RWPE2 (cell line): ENCODE measurements at regions not wholly inside any gene's neighbourhood (a gene's known extent, or its start where the extent isn't known, plus 50 kb on each side); places are given as distances from the start of the nearest gene placed in this dataset.

Source experiments
- ATAC-seq: fragments of 200-7000 bp; cut with Tn5 transposase; 3 replicates; pipeline ENCODE4 v1.9.1; 2021; ENCODE audit warnings: low read depth
- DNase-seq: peaks from one replicate; pipeline ENCODE4 v3.0.0-alpha.2; 2020; ENCODE audit warnings: low spot score
- H3K27ac ChIP-seq: fragments of 450-650 bp; 2 replicates; pipeline ENCODE4 v1.5.1; 2017; ENCODE audit warnings: mild to moderate bottlenecking; ENCODE audit not compliant: poor library complexity, severe bottlenecking
- H3K27me3 ChIP-seq: fragments of 250-450 bp; sonication (Bioruptor Pico); 2 replicates; pipeline ENCODE4 v1.5.1; 2021; ENCODE audit warnings: mild to moderate bottlenecking, moderate library complexity; ENCODE audit not compliant: insufficient read depth, poor library complexity, severe bottlenecking
- H3K36me3 ChIP-seq: fragments of 250-450 bp; sonication (Bioruptor Pico); 2 replicates; pipeline ENCODE4 v1.5.1; 2020; ENCODE audit warnings: low read depth, mild to moderate bottlenecking, moderate library complexity
- H3K4me1 ChIP-seq: fragments of 250-450 bp; sonication (Bioruptor Pico); 2 replicates; pipeline ENCODE4 v1.5.1; 2021; ENCODE audit warnings: mild to moderate bottlenecking, moderate library complexity; ENCODE audit not compliant: insufficient read depth, poor library complexity, severe bottlenecking
- H3K4me3 ChIP-seq: fragments of 250-450 bp; sonication (Bioruptor Pico); 2 replicates; pipeline ENCODE4 v1.5.1; 2021; ENCODE audit warnings: mild to moderate bottlenecking, moderate library complexity; ENCODE audit not compliant: severe bottlenecking
- H3K9me3 ChIP-seq: fragments of 250-450 bp; sonication (Bioruptor Pico); 2 replicates; pipeline ENCODE4 v1.5.1; 2021; ENCODE audit warnings: mild to moderate bottlenecking, moderate library complexity; ENCODE audit not compliant: severe bottlenecking
- CTCF ChIP-seq: fragments of 450-650 bp; IDR thresholded peaks from one replicate; pipeline ENCODE4 v1.5.1; 2017; ENCODE audit warnings: mild to moderate bottlenecking, moderate library complexity; ENCODE audit not compliant: poor library complexity, severe bottlenecking

DNA sequence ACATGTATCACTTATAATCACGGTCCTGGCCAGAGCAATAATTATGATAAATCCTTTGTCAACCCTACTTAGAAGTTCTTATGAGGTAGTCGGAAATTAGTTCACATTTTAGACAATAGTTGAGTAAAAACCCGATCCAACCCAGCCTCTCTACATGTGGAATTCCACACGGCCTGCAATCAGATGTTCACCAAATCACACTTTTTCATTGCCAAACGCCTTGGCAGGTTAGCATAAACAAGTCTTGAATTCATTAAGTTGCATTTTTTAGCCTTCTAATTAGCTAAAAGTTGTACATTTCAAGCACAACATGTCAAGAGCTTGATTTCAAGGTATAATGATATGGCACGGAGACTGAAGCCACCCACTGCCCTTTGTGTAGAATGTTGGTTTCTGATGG lies 65.3 kb downstream of the FOXL1 start:
- H3K27ac ChIP-seq: no peak overlapping the region
- H3K36me3 ChIP-seq: no peaks in the 10 kb centered on the region
- peak; percentile 12 for DNase-seq
- TF ChIP-seq CTCF: no peak
- H3K4me1 ChIP-seq: no peaks in the 10 kb centered on the region
- H3K27me3 ChIP-seq: no peaks in the 10 kb centered on the region
- no peaks in the 10 kb centered on the region for H3K9me3 ChIP-seq
- ATAC-seq: no peak
- no peak overlapping the region for H3K4me3 ChIP-seq

DNA sequence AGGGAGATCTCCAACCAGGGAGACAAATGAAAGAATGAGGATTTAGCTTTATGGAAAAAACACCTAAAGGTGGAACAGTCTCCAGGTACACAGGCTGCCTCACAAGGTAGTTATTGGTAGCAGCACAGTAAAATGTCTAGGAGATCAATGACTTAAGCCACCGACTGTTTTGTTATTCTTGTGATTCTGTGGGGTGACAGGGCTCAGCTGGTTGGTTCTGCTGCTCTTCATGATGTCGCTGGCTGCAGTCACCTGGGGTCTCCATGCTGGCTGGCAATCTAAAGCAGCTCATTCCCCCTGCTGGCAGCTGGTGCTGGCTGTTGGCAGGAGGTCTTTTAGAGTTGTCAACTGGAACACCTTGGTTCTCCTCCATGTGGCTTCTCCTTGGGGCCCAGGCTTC lies 69.2 kb downstream of the FOXL1 start:
- no peak for TF ChIP-seq CTCF
- no peaks in the 10 kb centered on the region for H3K27me3 ChIP-seq
- ATAC-seq: no peak

GRCh38 chr16:86649875-86650274 lies 71.5 kb downstream of the FOXL1 start:
- no peaks in the 10 kb centered on the region for H3K4me1 ChIP-seq
- DNase-seq: no peak
- H3K9me3 ChIP-seq: no peaks in the 10 kb centered on the region
- no peak overlapping the region for H3K27ac ChIP-seq
- H3K36me3 ChIP-seq: no peaks in the 10 kb centered on the region
- no peak overlapping the region for H3K4me3 ChIP-seq
- no peak for ATAC-seq
- no peaks in the 10 kb centered on the region for H3K27me3 ChIP-seq
- TF ChIP-seq CTCF: no peak

More for the DNA sequence above, 69.2 kb downstream of the FOXL1 start:
- Histone ChIP-seq H3K9me3 (no peaks in the 10 kb centered on the region), H3K36me3 (no peaks in the 10 kb centered on the region), H3K4me1 (no peaks in the 10 kb centered on the region), H3K27ac (no peak overlapping the region), H3K4me3 (no peak overlapping the region)
- peak; percentile 24 for DNase-seq

DNA sequence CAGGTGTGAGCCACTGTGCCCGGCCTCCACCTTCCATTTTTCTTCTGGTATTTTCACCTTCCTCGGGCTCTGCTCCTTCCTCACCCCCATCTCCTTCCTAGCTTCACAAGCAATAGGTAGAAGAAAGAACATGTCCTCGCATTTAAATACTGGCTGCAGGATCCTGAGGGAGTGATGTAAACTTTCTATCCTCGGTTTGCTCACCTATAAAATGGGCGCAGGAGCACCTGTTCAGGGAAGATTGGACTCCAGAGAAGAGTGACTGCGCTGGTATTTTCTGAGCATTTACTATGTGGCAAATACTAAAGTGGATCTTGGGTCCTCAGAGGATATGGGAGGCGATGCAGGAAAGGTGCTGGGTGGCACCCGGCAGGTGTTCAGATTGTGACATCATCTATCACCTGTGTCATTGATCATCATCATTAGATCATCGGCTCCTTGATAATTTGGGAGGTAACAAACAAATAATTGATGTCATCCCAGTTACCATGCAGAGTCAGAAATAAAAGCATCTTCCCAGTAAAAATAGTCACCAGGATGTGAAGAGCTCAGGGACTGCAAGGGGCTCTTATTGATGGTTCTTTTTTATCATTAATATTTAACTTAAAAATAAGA lies 72.8 kb downstream of the FOXL1 start:
- no peak for ATAC-seq
- no peak for DNase-seq
- H3K36me3 ChIP-seq: no peaks in the 10 kb centered on the region
- no peak overlapping the region for H3K4me3 ChIP-seq
- TF ChIP-seq CTCF: no peak
- no peaks in the 10 kb centered on the region for H3K27me3 ChIP-seq
- no peak overlapping the region for H3K27ac ChIP-seq
- no peaks in the 10 kb centered on the region for H3K9me3 ChIP-seq
- no peaks in the 10 kb centered on the region for H3K4me1 ChIP-seq

DNA sequence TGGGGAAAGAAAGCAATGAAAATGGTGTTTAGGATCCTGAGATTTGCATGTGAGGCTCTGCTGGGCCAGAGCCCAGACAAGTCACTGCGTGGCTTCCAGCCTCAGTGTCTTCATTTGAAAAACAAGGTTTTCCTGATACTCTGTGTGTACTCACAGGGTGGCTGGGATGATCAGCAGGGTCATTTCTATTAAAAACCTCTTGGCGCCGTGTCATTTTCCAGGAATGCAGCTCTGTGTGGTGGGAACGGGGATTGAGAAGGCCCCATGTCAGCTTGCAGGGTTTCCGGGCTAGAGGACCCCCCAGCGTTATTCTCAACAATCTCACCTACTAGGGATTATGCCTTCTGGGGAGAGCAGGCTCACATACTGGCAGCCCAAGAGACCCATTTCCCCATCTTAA lies 73.5 kb downstream of the FOXL1 start:
- Histone ChIP-seq H3K27ac (no peak overlapping the region), H3K27me3 (no peaks in the 10 kb centered on the region), H3K4me1 (no peaks in the 10 kb centered on the region), H3K36me3 (no peaks in the 10 kb centered on the region), H3K4me3 (no peak overlapping the region), H3K9me3 (no peaks in the 10 kb centered on the region)
- DNase-seq (no peak), ATAC-seq (no peak)
- TF ChIP-seq CTCF: no peak
